ENCODE measurements at regions not wholly inside any gene's neighbourhood (a gene's known extent, or its start where the extent isn't known, plus 50 kb on each side); places are given as distances from the start of the nearest gene placed in this dataset.

DNA sequence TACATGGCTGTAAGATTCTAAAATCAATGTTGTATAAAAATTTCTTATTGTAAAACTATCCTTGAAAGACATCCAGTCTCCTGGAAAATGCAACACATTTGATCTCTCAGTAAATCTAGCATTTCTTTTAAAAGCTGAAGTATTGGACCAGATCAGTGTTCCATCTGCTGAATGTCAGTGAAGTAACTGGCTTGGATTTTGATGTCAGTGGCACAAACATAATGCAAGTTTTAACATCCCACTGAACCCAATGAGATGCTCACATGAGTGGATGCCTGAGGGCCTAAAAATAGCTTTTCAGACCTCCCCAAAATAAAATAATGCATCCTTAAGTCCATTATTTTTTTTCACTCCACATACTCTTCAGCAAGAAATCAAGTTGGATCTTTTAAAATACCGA is 1432.2 kb downstream of the MRPL39 start:
- TF ChIP-seq, protein P1, sequence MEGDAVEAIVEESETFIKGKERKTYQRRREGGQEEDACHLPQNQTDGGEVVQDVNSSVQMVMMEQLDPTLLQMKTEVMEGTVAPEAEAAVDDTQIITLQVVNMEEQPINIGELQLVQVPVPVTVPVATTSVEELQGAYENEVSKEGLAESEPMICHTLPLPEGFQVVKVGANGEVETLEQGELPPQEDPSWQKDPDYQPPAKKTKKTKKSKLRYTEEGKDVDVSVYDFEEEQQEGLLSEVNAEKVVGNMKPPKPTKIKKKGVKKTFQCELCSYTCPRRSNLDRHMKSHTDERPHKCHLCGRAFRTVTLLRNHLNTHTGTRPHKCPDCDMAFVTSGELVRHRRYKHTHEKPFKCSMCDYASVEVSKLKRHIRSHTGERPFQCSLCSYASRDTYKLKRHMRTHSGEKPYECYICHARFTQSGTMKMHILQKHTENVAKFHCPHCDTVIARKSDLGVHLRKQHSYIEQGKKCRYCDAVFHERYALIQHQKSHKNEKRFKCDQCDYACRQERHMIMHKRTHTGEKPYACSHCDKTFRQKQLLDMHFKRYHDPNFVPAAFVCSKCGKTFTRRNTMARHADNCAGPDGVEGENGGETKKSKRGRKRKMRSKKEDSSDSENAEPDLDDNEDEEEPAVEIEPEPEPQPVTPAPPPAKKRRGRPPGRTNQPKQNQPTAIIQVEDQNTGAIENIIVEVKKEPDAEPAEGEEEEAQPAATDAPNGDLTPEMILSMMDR (conservative IDR thresholded peaks at IDR 0.05; ENCODE audit: low read depth in 2 of 2), result no peak
- TF ChIP-seq EZH2phosphoT487 (IDR thresholded peaks at IDR 0.05; ENCODE audit: unreplicated experiment) (no peak), EZH2 (IDR thresholded peaks at IDR 0.05; ENCODE audit: low read depth, unreplicated experiment) (no peak), POLR2AphosphoS5 (IDR thresholded peaks at IDR 0.05; ENCODE audit: low read depth) (no peak), JUNB (IDR thresholded peaks at IDR 0.05; ENCODE audit: unreplicated experiment) (no peak), CREB1 (CRISPR knock-in tag; IDR thresholded peaks at IDR 0.05; ENCODE audit: low read depth) (no peak), ZNF114 (CRISPR knock-in tag; IDR thresholded peaks at IDR 0.05) (no peak), ZNF331 (CRISPR knock-in tag; IDR thresholded peaks at IDR 0.05; ENCODE audit: low read depth) (no peak)
- TF ChIP-seq, protein P2, sequence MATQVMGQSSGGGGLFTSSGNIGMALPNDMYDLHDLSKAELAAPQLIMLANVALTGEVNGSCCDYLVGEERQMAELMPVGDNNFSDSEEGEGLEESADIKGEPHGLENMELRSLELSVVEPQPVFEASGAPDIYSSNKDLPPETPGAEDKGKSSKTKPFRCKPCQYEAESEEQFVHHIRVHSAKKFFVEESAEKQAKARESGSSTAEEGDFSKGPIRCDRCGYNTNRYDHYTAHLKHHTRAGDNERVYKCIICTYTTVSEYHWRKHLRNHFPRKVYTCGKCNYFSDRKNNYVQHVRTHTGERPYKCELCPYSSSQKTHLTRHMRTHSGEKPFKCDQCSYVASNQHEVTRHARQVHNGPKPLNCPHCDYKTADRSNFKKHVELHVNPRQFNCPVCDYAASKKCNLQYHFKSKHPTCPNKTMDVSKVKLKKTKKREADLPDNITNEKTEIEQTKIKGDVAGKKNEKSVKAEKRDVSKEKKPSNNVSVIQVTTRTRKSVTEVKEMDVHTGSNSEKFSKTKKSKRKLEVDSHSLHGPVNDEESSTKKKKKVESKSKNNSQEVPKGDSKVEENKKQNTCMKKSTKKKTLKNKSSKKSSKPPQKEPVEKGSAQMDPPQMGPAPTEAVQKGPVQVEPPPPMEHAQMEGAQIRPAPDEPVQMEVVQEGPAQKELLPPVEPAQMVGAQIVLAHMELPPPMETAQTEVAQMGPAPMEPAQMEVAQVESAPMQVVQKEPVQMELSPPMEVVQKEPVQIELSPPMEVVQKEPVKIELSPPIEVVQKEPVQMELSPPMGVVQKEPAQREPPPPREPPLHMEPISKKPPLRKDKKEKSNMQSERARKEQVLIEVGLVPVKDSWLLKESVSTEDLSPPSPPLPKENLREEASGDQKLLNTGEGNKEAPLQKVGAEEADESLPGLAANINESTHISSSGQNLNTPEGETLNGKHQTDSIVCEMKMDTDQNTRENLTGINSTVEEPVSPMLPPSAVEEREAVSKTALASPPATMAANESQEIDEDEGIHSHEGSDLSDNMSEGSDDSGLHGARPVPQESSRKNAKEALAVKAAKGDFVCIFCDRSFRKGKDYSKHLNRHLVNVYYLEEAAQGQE (IDR thresholded peaks at IDR 0.05; ENCODE audit: unreplicated experiment), result no peak
- TF ChIP-seq, protein P3, sequence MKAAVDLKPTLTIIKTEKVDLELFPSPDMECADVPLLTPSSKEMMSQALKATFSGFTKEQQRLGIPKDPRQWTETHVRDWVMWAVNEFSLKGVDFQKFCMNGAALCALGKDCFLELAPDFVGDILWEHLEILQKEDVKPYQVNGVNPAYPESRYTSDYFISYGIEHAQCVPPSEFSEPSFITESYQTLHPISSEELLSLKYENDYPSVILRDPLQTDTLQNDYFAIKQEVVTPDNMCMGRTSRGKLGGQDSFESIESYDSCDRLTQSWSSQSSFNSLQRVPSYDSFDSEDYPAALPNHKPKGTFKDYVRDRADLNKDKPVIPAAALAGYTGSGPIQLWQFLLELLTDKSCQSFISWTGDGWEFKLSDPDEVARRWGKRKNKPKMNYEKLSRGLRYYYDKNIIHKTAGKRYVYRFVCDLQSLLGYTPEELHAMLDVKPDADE (IDR thresholded peaks at IDR 0.05), result no peak
- TF ChIP-seq, protein P4, sequence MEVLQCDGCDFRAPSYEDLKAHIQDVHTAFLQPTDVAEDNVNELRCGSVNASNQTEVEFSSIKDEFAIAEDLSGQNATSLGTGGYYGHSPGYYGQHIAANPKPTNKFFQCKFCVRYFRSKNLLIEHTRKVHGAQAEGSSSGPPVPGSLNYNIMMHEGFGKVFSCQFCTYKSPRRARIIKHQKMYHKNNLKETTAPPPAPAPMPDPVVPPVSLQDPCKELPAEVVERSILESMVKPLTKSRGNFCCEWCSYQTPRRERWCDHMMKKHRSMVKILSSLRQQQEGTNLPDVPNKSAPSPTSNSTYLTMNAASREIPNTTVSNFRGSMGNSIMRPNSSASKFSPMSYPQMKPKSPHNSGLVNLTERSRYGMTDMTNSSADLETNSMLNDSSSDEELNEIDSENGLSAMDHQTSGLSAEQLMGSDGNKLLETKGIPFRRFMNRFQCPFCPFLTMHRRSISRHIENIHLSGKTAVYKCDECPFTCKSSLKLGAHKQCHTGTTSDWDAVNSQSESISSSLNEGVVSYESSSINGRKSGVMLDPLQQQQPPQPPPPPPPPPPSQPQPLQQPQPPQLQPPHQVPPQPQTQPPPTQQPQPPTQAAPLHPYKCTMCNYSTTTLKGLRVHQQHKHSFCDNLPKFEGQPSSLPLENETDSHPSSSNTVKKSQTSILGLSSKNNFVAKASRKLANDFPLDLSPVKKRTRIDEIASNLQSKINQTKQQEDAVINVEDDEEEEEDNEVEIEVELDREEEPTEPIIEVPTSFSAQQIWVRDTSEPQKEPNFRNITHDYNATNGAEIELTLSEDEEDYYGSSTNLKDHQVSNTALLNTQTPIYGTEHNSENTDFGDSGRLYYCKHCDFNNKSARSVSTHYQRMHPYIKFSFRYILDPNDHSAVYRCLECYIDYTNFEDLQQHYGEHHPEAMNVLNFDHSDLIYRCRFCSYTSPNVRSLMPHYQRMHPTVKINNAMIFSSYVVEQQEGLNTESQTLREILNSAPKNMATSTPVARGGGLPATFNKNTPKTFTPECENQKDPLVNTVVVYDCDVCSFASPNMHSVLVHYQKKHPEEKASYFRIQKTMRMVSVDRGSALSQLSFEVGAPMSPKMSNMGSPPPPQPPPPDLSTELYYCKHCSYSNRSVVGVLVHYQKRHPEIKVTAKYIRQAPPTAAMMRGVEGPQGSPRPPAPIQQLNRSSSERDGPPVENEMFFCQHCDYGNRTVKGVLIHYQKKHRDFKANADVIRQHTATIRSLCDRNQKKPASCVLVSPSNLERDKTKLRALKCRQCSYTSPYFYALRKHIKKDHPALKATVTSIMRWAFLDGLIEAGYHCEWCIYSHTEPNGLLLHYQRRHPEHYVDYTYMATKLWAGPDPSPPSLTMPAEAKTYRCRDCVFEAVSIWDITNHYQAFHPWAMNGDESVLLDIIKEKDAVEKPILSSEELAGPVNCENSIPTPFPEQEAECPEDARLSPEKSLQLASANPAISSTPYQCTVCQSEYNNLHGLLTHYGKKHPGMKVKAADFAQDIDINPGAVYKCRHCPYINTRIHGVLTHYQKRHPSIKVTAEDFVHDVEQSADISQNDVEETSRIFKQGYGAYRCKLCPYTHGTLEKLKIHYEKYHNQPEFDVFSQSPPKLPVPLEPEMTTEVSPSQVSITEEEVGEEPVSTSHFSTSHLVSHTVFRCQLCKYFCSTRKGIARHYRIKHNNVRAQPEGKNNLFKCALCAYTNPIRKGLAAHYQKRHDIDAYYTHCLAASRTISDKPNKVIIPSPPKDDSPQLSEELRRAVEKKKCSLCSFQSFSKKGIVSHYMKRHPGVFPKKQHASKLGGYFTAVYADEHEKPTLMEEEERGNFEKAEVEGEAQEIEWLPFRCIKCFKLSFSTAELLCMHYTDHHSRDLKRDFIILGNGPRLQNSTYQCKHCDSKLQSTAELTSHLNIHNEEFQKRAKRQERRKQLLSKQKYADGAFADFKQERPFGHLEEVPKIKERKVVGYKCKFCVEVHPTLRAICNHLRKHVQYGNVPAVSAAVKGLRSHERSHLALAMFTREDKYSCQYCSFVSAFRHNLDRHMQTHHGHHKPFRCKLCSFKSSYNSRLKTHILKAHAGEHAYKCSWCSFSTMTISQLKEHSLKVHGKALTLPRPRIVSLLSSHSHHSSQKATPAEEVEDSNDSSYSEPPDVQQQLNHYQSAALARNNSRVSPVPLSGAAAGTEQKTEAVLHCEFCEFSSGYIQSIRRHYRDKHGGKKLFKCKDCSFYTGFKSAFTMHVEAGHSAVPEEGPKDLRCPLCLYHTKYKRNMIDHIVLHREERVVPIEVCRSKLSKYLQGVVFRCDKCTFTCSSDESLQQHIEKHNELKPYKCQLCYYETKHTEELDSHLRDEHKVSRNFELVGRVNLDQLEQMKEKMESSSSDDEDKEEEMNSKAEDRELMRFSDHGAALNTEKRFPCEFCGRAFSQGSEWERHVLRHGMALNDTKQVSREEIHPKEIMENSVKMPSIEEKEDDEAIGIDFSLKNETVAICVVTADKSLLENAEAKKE (CRISPR knock-in tag; IDR thresholded peaks at IDR 0.05), result no peak

Measured in GM23338 (cell line).